ENCODE measurements at regions not wholly inside any gene's neighbourhood (a gene's known extent, or its start where the extent isn't known, plus 50 kb on each side); places are given as distances from the start of the nearest gene placed in this dataset.

- Histone ChIP-seq H3K4me3 (replicated peaks in 1 of 2; ENCODE audit: low read depth in 1 of 2, low read length in 2 of 2) (no peak overlapping the region), H3K4me1 (ENCODE audit: control insufficient read depth in 1 of 2, insufficient read depth in 2 of 2, low read length in 2 of 2) (no peaks in the 10 kb centered on the region), H3K9me2 (ENCODE audit: insufficient read depth) (no peaks in the 10 kb centered on the region), H3K27me3 (ENCODE audit: insufficient read depth, low read length) (no peaks in the 10 kb centered on the region), H3K27ac (ENCODE audit: low read depth, low read length) (no peak overlapping the region), H3K9ac (ENCODE audit: low read length) (no peak overlapping the region), H3K4me2 (ENCODE audit: low read length) (no peak overlapping the region), H3K79me2 (ENCODE audit: insufficient read depth, low read length) (no peaks in the 10 kb centered on the region), H4K20me1 (ENCODE audit: insufficient read depth) (no peaks in the 10 kb centered on the region), H2AFZ (ENCODE audit: low read depth, low read length, poor library complexity, severe bottlenecking) (no peak overlapping the region), H3K36me3 (ENCODE audit: control insufficient read depth in 1 of 2, insufficient read depth in 2 of 2, low read length in 2 of 2) (no peaks in the 10 kb centered on the region), H3K9me3 (ENCODE audit: control insufficient read depth in 1 of 2, insufficient read depth in 1 of 2, low read depth in 1 of 2, low read length in 2 of 2) (no peaks in the 10 kb centered on the region)
- POLR2A ChIA-PET = no interaction called here
- TF ChIP-seq REST (IDR thresholded peaks at IDR 0.05; ENCODE audit: low read depth) (no peak), SRF (IDR thresholded peaks at IDR 0.05; ENCODE audit: low read depth) (no peak), ZNF274 (IDR thresholded peaks at IDR 0.05; ENCODE audit: low read depth, low read length) (no peak), TCF7L2 (IDR thresholded peaks at IDR 0.05; ENCODE audit: borderline replicate concordance, extremely low read depth, insufficient read depth, insufficient read length) (no peak), ATF3 (IDR thresholded peaks at IDR 0.05) (no peak), CBX3 (IDR thresholded peaks at IDR 0.05; ENCODE audit: low read depth) (no peak), EZH2phosphoT487 (IDR thresholded peaks at IDR 0.05; ENCODE audit: borderline replicate concordance) (no peak), EZH2 (IDR thresholded peaks at IDR 0.05) (no peak), ELF1 (IDR thresholded peaks at IDR 0.05; ENCODE audit: borderline replicate concordance, low read depth) (no peak)
- intact Hi-C loops (cut with micrococcal nuclease) = no loop called here
- ATAC-seq = no peak
- BruUV-seq (replicated peaks) = no TSS peak
- DNase-seq (ENCODE audit: low read depth, low spot score) = no peak
- CTCF ChIA-PET = no interaction called here
- RAD21 ChIA-PET (ENCODE audit: low non-redundant PET in 1 of 2, low total read pairs in 2 of 2, uncharacterized antibody in 2 of 2, unreplicated experiment in 2 of 2) = no interaction called here
These were observed 172.1 kb downstream of the RASEF start for GRCh38 chr9:82890865-82891264.
